ENCODE measurements at regions not wholly inside any gene's neighbourhood (a gene's known extent, or its start where the extent isn't known, plus 50 kb on each side); places are given as distances from the start of the nearest gene placed in this dataset.
A peak's percentile ranks its signal among the peaks of the same experiment; 100 is the strongest.
"Not testable (repeated sequence)": the region's sequence is repeated elsewhere in the genome, so short reads cannot be mapped to it uniquely, and the experiment has no call there.

DNA sequence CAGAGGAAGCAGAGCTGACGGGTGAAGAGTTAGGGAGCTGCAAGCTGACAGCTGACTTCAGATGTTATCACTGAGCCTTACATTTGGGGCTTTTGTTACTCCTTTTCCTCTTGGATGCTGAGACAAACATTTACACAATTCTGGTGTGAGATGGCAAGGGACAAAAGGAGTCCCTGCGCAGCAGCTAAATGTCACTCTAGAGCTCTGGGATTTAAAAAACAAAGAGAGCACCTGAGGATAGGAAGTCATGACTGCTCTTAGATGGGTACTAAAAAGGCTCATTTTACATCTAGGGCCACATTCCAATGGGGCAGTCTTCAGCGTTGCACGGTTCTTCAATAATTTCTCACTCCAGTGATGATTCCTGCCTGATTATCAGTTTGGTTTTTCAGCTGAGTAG is 204.5 kb downstream of the RAB38 start:
- no peak for ATAC-seq

DNA sequence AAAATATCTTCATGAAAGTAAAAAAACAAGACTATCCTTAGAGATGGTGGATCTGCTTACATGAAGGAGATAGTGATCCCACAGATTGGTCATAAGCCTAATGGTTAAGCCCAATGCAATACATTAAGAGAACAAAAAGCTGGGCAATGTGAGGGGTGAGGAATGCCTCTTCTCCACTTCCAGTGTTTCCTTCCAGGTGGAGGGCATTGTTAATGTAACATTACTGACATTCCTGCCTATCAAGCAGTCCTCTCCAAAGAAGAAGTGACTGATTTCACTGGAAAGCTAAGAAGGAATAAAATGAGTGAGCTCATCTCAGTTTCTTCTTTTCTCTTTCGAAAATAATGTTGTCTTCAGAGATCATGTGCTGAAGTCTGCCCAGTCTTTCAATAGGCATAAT is 207.8 kb downstream of the RAB38 start:
- no peak for ATAC-seq

DNA sequence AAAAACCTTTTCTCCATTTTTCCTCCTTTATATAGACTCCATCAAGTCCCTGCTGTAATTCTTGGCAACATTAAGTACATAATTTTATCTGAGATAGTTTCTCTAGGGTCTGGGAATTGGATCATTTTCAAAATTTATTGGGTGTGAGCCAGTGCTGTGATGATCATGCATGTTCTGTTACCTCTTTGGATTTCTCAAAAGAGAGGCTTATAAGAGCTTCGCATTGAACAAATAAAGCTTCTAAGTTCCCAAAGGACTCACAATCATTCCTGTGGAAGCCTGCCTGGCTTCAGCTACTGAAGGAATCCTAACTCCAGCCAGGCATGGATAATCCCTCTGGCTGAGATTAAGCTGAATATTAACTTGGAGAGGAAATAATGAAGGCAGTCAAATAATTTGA is 208.5 kb downstream of the RAB38 start:
- no peak for ATAC-seq

DNA sequence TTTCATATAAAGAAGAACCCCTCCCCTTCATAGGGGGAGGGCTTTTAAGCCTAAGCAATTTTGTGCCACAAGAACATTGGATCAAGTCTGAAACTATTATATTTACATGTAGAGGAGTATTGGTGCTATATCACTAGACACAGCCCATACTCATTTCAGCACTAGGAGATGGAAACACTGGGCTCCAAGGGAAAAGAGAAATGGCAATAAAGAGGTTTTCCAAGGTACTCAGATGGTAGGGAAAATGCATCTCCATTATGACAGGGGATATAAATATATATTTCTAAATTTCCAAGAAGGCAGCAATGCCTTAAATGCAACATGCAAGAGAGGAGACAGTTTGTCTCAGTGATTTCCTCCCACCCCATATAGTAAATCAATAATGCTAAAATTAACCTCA is 209.0 kb downstream of the RAB38 start:
- ATAC-seq, result no peak

DNA sequence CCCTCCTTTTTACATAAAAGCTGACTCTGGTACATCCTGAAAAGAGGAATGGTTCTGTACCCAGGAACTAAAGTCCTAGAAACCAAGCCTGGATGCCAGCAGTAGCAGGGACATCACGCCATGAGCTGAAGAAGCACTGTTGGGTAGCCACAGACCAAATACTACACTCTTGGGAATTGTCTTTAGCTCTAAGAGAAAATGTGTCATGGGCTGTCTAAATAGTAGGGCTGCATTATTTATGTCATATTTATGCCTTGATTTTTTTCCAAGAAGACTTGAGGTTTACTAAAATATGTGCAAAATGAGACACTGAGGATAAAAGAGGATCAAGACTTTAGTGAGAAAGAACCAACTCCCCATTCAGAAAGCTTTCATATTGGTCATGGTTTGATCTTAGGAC is 213.6 kb downstream of the RAB38 start:
- ATAC-seq, result no peak

DNA sequence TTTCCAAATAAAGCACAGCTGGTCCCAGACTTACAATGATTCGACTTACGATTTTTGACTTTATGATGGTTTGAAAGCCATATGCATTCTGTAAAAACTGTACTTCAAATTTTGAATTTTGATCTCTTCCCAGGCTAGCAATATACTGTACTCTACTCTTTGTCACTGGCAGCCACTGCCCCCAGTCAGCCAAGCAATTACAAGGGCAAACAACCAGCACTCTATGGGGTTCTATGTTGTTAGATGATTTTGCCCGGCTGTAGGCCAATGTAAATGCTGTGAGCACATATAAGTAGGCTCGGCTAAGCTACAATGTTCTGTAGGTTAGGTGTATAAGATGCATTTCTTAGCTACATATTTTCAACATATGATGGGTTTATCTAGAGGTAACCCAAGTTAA is 217.3 kb downstream of the RAB38 start:
- no peak for ATAC-seq

DNA sequence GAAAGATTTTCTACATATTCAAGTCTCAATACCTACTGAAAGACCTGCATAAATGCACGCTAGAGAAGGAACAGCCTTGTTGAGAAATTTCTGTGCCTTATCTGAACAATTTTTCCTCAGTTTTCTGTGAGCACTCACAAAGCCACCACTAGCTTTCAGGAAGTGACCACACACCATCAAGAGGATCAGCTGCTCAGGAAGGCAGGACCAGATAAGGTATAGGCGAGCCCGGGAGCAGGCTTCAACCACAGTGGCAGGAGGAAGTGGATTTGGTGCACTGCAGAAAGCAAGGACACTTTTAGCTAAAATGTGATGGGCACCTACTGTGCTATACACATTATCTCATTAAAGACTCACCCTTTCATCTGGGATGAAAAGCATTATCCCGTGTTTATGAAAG is 220.8 kb downstream of the RAB38 start:
- no peak for ATAC-seq

DNA sequence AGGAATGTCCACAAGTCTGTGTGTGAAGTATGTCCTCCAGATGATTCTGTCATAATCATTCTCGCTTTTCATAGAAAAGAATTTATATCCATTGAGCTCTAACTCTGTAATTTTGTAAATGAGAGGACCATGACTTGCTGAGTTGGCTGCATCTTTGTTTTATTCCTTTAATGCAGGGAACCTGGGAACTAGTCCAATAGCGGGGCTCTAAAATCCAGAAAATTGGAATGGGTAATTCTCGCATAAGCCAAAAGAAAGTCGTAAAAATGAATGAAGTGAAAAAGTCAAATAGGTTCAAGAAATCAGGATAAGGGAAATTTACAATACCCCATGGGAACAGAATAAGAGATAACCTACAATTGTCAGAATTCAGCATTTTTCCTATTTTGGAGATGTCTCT is 232.5 kb downstream of the RAB38 start:
- ATAC-seq, result no peak

DNA sequence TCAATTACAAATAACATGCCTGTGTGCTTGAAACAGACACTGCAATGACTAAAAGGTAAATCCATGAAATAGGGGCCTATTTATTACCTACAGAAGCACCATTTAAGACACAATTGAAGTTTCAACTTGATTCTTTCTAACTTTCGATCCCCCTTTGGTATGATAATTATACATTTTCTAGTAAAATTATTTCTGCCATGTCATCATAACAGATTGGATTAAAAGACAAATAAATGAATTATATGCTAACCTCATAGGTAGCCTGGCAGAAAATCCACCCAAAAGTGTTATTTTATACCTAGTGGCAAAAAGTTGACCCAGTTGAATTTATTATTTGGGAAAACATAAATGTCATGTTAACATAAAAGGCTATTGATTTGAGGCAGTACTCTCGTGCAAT is 241.1 kb downstream of the RAB38 start:
- no peak for ATAC-seq

DNA sequence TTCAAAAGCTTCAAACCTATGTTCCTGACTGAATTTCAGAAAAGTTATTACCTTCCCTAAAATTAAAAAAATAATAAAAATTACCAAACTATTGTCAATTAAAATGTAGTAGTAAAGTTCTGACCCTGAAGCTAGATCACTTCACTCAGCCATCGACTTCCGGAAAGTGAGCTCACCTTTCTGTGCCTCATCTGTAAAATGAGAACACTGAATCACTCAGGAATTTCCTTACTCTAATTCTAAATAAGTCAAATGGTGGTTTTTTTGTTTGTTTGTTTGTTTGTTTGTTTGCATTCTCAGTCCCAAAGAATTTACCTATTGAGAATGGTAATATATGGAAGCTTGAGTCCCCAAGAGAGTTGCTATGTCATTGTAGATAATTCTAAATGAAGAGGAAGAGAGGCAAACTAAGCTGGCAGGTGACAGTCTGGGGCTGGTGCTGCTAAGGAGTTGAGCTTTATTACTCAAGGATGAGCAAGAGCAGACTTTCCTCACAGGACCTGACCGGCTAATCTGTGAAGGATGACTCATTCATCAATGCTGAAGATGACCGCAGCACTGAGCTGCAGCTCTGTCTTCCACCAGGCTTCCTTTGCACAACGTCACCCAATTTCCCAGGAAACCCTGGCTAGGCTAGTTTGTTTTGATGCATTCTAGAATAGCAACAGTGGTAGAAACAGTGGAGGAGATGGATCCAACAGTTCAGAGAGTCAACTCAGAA is 248.8 kb downstream of the RAB38 start:
- peak; percentile 73 for ATAC-seq

DNA sequence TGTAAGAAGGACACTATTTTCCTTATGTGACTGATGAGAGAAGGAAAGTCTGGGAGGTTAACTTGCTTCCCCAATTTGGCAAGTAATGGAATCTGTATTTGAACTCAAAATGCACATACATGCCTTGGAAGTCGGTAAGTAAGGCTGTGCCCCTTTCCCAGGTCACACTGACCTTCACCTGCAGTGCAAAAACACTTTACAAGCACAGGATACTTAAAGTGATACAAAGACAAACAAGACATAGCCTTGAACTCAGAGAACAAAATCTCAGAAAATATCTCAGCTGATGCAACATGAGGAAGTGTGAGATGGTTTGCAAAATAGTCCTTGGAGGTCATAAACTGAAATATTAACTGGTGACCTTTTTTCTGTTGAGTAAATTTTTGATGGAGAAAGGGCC is 251.1 kb downstream of the RAB38 start:
- ATAC-seq, result no peak

DNA sequence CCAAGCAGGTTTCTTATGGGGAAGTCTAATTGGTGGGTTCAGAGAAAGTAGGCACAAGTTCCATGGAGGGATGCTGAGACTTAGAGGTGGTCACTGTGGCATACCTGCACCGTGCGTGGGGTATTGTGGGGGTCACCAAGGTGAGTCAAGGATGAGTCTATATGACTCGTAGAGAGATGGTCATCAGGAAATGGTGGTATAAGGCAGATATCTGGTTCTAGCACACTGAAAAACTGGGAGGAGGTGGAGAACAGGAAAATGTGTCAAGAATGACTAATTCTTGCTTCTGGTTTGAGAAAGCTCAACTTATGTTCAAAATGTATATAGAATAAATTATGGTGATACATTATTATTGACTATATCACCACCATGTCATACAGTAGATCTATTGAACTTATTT is 258.1 kb downstream of the RAB38 start:
- no peak for ATAC-seq

DNA sequence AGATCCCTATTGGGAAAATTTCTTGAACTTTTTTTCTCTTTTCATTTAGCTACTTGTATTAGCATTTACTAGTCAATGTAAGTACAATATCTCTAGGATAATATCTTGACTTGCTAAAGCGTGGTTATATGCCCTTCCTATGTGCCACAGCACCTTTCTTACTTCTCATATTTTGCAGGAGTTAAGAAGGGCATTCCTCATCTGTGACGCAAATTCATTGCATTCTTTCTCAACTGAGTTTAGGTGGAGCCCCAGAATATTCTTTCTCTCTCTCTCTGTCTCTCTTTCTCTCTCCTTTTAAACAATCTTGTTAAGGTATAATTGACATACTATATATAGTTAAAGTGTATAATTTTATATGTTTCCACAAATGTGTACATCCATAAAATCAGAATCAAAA is 266.1 kb downstream of the RAB38 start:
- no peak for ATAC-seq

DNA sequence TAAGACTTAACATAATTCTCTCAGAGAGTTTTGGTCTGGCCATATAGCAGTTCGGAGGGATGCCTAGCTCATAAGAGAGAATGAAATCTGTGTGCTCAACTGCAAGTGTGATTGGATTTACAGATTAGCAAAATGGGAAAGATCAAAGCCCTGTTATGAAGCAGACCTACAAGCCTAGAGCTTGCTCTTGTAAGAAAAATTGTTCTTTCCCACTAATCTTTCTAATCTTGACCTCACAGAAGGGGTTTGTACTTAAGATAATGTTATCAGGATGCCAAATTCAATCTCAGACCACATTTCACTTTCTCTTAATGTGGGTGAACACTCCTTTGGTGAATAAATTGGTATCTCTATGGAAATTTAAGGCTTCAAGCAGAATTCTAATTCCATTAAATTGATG is 267.2 kb downstream of the RAB38 start:
- no peak for ATAC-seq

DNA sequence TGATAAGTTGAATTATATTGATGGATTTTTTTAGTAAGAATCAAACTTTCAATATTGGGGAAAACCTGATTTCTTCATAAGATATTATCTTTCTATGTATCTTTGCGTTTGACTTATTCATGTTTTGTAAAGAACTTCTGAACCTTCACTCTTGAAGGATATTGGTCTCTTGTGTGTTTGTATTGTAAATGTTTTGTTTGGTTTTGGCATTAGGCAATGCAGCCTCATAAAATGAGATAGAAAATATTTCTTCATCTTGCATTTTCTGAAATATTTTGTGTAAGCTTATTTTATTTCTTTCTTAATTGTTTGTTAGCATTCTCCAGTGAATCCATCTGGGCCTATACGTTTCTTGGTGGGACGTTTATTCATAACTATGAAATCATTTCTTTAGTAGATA is 271.9 kb downstream of the RAB38 start:
- no peak for ATAC-seq

DNA sequence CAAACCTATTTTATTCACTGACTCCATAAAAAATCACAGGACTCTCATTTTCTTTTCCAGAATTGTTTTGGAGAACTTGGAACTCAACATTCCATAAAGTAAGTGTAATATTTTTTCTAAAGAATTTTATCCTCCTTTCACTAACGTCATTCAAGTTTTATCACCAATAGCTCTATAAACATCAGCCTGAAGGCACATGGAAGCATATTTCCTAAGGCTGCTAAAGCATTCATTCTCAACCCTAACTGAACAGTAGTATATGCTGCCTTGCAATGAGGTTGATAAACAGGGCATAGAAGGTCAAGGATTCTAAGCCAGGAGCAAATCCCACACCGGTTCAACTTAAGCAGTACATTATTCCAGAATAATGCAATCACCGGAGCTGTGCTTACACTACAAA is 273.9 kb downstream of the RAB38 start:
- no peak for ATAC-seq

DNA sequence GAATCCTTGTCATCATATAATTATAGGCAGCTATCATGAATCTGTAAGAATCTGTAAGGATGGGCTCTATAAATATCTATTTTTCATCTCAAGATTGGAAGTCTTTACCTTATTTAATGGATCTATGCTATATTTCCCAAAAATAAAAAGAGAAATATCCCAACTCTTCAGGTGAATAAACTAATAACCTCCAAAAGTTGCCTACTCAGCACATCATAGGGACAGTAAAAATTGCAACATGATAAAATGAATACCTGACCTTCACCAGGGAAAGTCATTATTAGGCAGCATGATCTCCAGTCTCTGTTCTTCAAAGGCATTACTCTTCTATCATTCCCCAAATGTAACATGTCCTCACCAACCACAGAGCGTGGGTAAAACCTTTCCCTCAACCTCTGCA is 277.3 kb downstream of the RAB38 start:
- no peak for ATAC-seq

DNA sequence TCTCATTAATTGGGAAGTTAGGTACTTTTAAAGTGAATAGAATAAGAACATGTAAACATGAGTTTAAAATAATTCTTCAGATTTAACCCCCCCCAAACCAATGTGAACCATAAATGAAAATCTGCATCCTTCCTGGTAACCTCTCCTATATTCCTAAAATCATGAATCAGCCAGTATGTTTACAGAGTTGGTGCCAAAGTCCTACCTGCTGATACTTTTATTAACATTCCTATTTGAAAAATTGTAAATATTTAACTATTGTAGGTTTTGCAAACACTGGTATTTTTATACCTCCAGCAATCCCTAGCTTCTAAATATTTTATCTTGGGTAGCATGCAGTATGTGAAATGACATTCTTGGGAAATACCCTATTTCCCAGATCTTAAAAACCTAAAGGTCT is 278.2 kb downstream of the RAB38 start:
- no peak for ATAC-seq

DNA sequence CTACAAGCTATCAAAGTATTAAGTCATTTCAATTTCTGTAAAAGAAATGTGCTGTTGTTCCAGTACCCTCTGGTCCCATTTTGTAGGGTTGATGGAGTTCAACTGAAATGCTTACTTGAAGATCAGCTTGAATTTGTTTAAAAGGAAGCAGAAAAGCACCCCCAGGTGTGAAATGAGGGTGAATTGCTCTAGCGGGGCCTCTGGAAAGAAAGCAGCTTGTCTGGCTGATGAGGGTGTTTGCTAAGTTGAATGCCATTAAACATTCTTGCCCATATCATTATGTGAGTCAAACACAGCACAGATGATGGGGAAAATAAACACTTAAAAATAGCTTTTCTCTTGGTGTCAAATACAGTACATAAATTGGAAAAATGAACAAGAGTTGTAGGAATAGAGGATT is 280.3 kb downstream of the RAB38 start:
- no peak for ATAC-seq

DNA sequence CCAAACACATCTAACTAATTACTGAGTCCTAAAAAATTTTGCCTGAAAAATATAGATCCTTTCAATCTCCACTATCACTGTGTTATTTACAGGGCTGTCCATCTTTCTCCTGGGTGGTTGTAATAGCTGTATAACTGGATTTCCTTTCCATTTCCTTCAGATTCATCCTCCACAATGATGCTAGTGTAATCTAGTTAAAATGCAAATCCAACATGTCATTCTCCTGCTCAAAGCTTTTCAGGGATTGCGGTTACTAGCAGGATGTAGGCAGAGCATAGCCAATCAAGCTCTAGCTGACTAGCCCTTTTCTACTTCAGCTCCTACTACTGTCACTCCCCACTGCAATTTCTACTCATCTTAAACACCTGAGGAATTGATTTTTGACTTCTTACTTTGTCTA is 283.0 kb downstream of the RAB38 start:
- no peak for ATAC-seq

DNA sequence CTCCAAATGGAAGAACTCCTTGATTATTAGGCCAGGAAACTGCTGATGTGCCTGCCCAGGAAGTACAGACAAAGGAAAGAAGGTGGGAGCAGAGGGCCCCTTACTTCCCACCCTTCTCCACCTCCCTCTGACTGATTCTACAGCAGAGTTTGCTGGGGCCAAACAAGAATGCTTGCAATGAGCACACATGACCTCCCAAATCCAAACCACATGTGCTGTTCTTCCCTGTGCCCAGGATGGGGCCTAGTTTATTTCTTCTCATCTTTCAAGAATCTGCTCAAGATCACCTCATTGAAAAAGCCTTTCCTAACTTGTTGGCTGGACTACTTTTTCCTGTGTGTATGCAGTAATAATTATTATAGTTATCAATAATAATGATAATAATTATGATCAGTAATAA is 286.1 kb downstream of the RAB38 start:
- no peak for ATAC-seq

DNA sequence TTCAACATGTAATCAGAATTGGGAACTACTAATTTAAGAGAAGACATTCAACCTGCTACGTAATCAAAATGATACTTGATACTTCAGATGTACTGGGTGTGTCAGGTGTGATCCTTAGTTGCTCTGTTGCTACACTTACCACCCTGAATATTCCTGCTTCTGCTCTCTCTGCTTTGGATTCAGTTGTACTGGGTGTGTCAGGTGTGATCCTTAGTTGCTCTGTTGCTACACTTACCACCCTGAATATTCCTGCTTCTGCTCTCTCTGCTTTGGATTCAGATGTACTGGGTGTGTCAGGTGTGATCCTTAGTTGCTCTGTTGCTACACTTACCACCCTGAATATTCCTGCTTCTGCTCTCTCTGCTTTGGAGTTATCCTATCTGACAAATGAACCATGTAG is 290.2 kb downstream of the RAB38 start:
- not testable (repeated sequence) for ATAC-seq

DNA sequence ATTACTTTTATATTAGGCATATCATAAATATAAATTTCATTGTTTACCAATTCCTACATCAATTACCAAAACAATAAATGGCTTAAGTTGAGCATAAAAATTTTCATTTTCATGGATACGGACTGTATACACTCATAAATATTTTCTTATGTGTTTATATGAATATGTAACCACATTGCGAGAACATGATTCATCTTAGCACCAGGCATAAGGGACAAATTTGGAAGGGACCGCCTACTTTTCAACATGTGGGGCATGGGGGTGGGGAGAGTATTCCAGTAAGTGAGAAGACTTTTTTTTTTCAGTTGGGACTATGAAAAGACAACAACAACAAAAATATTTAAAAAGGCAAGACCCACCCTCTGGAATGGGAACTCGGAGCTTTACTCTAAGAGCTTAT is 296.1 kb downstream of the RAB38 start:
- no peak for ATAC-seq

DNA sequence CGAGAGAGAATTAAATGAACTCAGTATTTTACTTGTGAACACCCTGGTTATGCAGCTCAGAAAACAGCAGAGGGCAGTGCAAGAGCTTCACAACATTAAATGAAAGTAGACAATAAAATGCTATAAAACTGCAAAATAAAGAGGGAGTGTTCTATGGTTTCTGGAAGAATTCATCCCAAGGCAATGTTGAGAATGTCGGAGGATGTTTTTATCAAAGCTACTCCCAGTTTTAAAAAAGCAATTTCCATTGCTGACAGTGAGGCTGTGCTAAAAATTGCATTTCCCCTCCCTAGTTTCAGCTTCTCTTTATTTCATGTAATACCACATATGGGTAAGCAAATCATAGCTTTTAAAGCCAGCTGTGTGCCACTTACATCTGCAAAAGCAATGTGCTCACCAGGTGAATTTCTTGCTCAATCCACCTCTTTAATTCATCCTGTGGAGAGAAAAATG is 296.8 kb downstream of the RAB38 start:
- no peak for ATAC-seq

DNA sequence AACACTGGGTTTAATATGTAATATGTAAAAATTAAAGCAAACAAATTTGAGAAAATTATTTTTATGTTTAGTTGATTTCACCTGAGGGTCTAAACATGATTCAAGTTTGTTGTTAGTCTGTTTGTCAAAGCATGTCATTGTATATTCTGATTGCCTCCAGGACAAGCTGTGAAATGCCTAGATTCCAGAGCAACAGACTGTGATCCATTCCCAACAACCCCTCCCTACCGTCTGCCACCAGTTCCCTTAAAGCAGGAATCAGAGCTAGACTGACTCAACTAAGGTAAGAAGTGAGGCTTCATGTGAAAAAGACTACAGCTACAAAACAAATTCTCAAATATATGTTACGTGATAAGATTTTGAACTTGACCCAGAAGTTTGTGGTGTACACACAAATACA is 304.2 kb downstream of the RAB38 start:
- no peak for ATAC-seq

All from esophagus mucosa (tissue), 1 donor.